Activated naive CD4-positive, alpha-beta T cell treated with anti-CD3 and anti-CD28 coated beads, Interleukin-2, amount 10 ng/mL, durations not matched to agents 7 days and 5 days (primary cell): ENCODE measurements at regions not wholly inside any gene's neighbourhood (a gene's known extent, or its start where the extent isn't known, plus 50 kb on each side); places are given as distances from the start of the nearest gene placed in this dataset.

Source experiments
- CTCF ChIA-PET: fragments of 350-600 bp; sonication (Branson Sonifier 250); formaldehyde crosslinking; loops from one replicate; lab custom pipeline; 2021; ENCODE audit warnings: antibody characterized with exemption; lab: Charles Lee
- DNase-seq: peaks from one replicate; pipeline ENCODE4 v3.0.0-alpha.2; 2020
- H3K27ac Mint-ChIP-seq: one replicate; pipeline ENCODE4 v1.8.0; 2021; ENCODE audit warnings: mild to moderate bottlenecking, moderate library complexity, mixed read lengths
- H3K27me3 Mint-ChIP-seq: one replicate; pipeline ENCODE4 v1.8.0; 2021; ENCODE audit warnings: mild to moderate bottlenecking, mixed read lengths
- H3K36me3 Mint-ChIP-seq: one replicate; pipeline ENCODE4 v1.8.0; 2021; ENCODE audit warnings: mixed read lengths
- H3K4me1 Mint-ChIP-seq: one replicate; pipeline ENCODE4 v1.8.0; 2021; ENCODE audit warnings: mixed read lengths
- H3K4me3 Mint-ChIP-seq: one replicate; pipeline ENCODE4 v1.8.0; 2021; ENCODE audit warnings: mild to moderate bottlenecking, moderate library complexity, mixed read lengths
- H3K9me3 Mint-ChIP-seq: one replicate; pipeline ENCODE4 v1.8.0; 2021; ENCODE audit warnings: mixed read lengths

DNA sequence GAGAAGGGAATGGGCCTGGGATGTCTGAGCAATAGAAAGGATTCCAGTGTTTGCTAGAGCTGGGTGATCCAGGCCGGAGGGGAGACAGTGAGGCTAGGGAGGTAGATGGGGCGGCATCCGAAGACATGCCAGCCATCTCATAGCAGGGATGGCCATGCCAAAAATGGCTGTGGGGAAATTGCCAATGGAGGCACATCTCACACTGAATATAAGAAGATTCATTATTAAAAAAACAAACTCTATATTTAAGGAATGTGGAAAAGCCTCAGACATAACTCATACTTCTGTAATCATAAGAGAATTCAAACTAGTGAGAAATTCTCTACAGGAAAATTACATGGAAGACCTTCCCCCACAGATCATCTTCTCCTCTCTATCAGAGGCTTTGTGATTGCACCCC, 289.2 kb downstream of the FGF9 start:
- Mint-ChIP-seq H3K4me3 (no peak overlapping the region), H3K27me3 (no peaks in the 10 kb centered on the region), H3K36me3 (no peaks in the 10 kb centered on the region), H3K4me1 (no peaks in the 10 kb centered on the region), H3K9me3 (peaks cover 12% of the 10 kb centered on the region), H3K27ac (no peak overlapping the region)
- DNase-seq = no peak
- CTCF ChIA-PET = no interaction called here

- DNase-seq = no peak
- H3K36me3 Mint-ChIP-seq = no peaks in the 10 kb centered on the region
- H3K9me3 Mint-ChIP-seq = peaks cover 5% of the 10 kb centered on the region
- no peak overlapping the region for H3K4me3 Mint-ChIP-seq
- no peaks in the 10 kb centered on the region for H3K27me3 Mint-ChIP-seq
- no peak overlapping the region for H3K27ac Mint-ChIP-seq
- H3K4me1 Mint-ChIP-seq = no peaks in the 10 kb centered on the region
- CTCF ChIA-PET = no interaction called here
Observed at GRCh38 chr13:21964686-21965085, 293.8 kb downstream of the FGF9 start.

- Mint-ChIP-seq H3K27me3 (no peaks in the 10 kb centered on the region), H3K36me3 (no peaks in the 10 kb centered on the region), H3K9me3 (peaks cover 3% of the 10 kb centered on the region), H3K27ac (no peak overlapping the region), H3K4me1 (no peaks in the 10 kb centered on the region), H3K4me3 (no peak overlapping the region)
- no peak for DNase-seq
- CTCF ChIA-PET = no interaction called here
Observed at GRCh38 chr13:21965095-21965494, 294.2 kb downstream of the FGF9 start.

DNA sequence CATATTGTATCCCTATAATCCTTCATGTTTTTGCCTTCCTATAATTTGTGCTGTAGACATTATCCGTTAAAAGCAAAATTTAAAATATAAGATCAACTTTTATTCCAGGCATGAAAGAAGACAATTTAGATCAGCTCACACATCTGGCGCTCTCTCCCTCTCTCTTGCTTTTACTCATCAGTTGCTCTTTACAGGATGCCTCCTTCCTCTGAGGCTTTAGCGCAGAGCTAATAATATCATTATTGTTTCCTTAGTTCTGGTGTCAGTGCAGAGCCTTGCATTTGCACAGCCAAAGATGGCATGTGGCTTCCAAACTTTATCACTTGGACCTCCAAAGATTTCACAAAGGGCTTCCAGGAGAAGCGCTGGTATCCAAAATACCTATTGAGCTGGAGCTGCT, 295.1 kb downstream of the FGF9 start:
- DNase-seq = no peak
- no peaks in the 10 kb centered on the region for H3K4me1 Mint-ChIP-seq

DNA sequence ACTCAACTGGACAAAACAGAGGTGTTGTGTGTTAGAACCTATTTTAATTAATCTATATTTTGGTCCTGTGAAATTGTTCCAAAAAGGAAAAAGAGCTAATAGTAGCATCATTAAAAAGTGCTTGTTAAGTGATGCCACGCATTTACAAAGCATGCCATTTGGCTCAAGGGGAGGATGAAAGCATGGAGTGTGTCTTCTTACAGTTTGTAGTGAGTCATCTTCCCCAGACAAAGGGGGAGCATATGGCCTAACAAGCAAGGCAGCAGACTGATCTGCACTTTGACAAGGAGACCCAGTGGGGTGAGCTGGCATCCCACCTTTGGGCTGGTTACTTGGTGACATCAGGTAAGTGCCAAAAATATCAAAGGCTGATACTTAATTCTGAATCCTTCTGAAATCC, 297.0 kb downstream of the FGF9 start:
- Mint-ChIP-seq H3K36me3 (no peaks in the 10 kb centered on the region), H3K4me3 (no peak overlapping the region), H3K27me3 (no peaks in the 10 kb centered on the region), H3K9me3 (no peaks in the 10 kb centered on the region), H3K4me1 (no peaks in the 10 kb centered on the region), H3K27ac (no peak overlapping the region)
- DNase-seq = no peak
- CTCF ChIA-PET = no interaction called here

More for the DNA sequence above, 295.1 kb downstream of the FGF9 start:
- no peaks in the 10 kb centered on the region for H3K36me3 Mint-ChIP-seq
- H3K27me3 Mint-ChIP-seq = no peaks in the 10 kb centered on the region
- H3K4me3 Mint-ChIP-seq = no peak overlapping the region
- peaks cover 3% of the 10 kb centered on the region for H3K9me3 Mint-ChIP-seq
- no peak overlapping the region for H3K27ac Mint-ChIP-seq
- CTCF ChIA-PET = no interaction called here

DNA sequence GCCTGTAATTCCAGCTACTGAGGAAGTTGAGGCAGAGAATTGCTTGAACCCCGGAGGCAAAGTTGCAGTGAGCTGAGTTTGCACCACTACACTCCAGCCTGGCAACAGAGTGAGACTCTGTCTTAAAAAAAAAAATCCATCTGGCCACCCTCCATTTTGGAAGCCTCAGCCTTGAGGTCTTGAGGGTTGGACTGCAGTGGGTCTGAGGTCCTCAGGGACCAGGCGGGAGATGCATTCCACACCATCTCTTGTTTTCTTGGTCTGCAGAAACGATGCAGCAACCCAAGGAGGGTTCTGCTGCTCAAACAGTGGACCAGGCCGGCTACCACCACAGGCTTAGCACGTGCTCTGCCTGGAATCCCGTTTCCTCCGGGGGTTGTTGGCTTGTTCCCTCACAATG, 299.3 kb downstream of the FGF9 start:
- Mint-ChIP-seq H3K27ac (no peak overlapping the region), H3K27me3 (no peaks in the 10 kb centered on the region), H3K4me3 (no peak overlapping the region), H3K36me3 (no peaks in the 10 kb centered on the region), H3K9me3 (no peaks in the 10 kb centered on the region), H3K4me1 (no peaks in the 10 kb centered on the region)
- DNase-seq = no peak
- CTCF ChIA-PET = no interaction called here

- Mint-ChIP-seq H3K36me3 (no peaks in the 10 kb centered on the region), H3K27me3 (no peaks in the 10 kb centered on the region), H3K4me1 (no peaks in the 10 kb centered on the region), H3K4me3 (no peak overlapping the region), H3K27ac (no peak overlapping the region), H3K9me3 (no peaks in the 10 kb centered on the region)
- no peak for DNase-seq
- CTCF ChIA-PET = no interaction called here
Observed at GRCh38 chr13:21970918-21971317, 300.0 kb downstream of the FGF9 start.

- Mint-ChIP-seq H3K4me1 (no peaks in the 10 kb centered on the region), H3K9me3 (no peaks in the 10 kb centered on the region), H3K27me3 (no peaks in the 10 kb centered on the region), H3K36me3 (no peaks in the 10 kb centered on the region), H3K27ac (no peak overlapping the region), H3K4me3 (no peak overlapping the region)
- CTCF ChIA-PET = no interaction called here
- no peak for DNase-seq
Observed at GRCh38 chr13:21971662-21972621, 301.1 kb downstream of the FGF9 start.

DNA sequence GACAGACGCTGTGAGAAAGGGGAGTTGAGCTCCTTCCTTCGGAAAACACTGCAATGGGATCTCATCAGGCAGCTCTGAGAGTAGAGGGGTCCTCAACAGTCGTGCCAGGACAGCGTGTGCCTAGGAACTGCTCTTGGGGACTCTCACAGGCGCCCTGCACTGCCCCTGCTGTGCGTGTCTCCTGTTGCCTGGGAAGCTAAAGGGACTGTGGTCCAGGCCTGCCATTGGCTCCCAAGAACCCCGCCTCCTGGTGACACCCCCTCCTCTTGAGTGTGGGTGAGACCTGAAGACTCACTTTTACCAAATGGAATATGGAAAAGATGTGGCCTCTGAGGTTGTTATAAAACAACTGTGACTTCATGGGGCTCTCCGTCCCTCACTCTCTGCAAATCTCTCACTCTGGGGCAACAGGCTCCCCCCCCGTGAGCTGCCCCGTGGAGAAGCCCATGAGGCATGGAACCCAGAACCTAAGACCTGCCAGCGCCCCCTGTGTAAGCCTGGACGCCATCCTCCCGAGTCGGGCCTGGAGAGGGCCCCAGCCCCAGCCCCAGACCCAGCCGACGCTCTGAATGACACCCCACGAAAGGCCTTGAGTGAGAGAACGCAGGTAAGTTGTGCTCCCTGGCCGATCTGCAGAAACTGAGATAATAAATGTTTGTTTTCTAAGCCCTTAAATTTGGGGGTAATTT, 302.7 kb downstream of the FGF9 start:
- no peak for DNase-seq
- CTCF ChIA-PET = no interaction called here
- no peaks in the 10 kb centered on the region for H3K4me1 Mint-ChIP-seq
- H3K9me3 Mint-ChIP-seq = no peaks in the 10 kb centered on the region
- H3K27ac Mint-ChIP-seq = no peak overlapping the region
- H3K36me3 Mint-ChIP-seq = no peaks in the 10 kb centered on the region
- no peaks in the 10 kb centered on the region for H3K27me3 Mint-ChIP-seq
- no peak overlapping the region for H3K4me3 Mint-ChIP-seq

GRCh38 chr13:21974741-21975140, 303.9 kb downstream of the FGF9 start:
- no peaks in the 10 kb centered on the region for H3K27me3 Mint-ChIP-seq
- no peaks in the 10 kb centered on the region for H3K4me1 Mint-ChIP-seq
- H3K4me3 Mint-ChIP-seq = no peak overlapping the region
- H3K9me3 Mint-ChIP-seq = no peaks in the 10 kb centered on the region
- H3K36me3 Mint-ChIP-seq = no peaks in the 10 kb centered on the region
- no peak overlapping the region for H3K27ac Mint-ChIP-seq
- no peak for DNase-seq
- CTCF ChIA-PET = no interaction called here

DNA sequence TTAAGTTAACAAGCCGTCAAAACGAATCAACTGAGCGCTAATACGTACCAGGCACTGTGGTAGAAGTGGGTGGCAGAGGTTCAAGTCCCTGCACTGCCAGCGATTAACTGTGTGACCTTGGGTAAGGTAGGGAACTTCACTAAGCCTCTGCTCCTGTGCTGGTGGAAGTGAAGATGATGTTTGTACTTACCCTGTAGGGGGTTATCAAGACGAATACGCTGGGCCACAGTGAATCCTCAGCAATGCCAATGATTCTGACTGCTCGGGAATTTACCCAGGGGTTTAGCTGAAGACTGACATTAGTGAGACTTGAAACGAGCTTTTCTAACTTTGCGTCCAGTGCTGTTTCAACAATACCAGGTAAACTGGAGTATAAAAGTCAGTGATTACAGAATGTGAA, 305.3 kb downstream of the FGF9 start:
- Mint-ChIP-seq H3K27me3 (no peaks in the 10 kb centered on the region), H3K27ac (no peak overlapping the region), H3K4me1 (no peaks in the 10 kb centered on the region), H3K9me3 (no peaks in the 10 kb centered on the region), H3K4me3 (no peak overlapping the region), H3K36me3 (no peaks in the 10 kb centered on the region)
- no peak for DNase-seq
- CTCF ChIA-PET = no interaction called here

DNA sequence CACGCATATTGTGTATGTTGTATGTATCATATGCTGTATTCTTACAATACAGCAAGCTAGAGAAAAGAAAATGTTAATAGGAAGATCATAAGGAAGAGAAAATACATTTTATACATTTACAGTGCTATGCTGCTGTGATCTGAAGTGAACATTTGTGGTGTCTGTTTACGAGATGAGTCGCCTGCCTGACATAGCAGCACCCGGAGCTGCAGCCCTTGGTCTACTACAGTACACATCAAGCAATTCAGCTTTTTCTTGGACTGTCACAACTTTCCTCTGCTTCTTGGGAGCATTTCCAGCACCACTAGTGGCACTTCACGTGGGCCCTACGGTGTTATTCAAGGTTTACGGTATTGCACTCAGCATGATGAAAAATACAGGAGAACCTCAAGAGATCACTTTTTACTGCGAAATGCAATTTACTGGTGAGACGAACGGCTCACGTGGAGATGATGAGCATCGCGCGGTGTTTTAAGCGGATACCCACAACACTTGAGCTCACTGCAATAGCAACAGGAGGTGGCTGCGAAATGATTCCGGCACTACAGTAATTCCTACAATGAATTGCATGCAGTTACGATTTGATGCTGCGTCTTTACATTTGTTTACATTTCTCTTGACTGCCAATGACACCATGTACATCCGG, 308.4 kb downstream of the FGF9 start:
- Mint-ChIP-seq H3K4me1 (no peaks in the 10 kb centered on the region), H3K27me3 (no peaks in the 10 kb centered on the region), H3K9me3 (no peaks in the 10 kb centered on the region), H3K4me3 (no peak overlapping the region), H3K27ac (no peak overlapping the region), H3K36me3 (no peaks in the 10 kb centered on the region)
- CTCF ChIA-PET = interaction anchor here (0.6 kb wide), 1 partner anchor 19 kb away, joined by 3 read pairs; no protein-coding TSS in a partner anchor
- no peak for DNase-seq

- H3K36me3 Mint-ChIP-seq = no peaks in the 10 kb centered on the region
- H3K4me3 Mint-ChIP-seq = no peak overlapping the region
- CTCF ChIA-PET = no interaction called here
- H3K9me3 Mint-ChIP-seq = no peaks in the 10 kb centered on the region
- no peaks in the 10 kb centered on the region for H3K4me1 Mint-ChIP-seq
- H3K27me3 Mint-ChIP-seq = no peaks in the 10 kb centered on the region
- no peak for DNase-seq
- H3K27ac Mint-ChIP-seq = no peak overlapping the region
Observed at GRCh38 chr13:21980049-21980448, 309.2 kb downstream of the FGF9 start.

DNA sequence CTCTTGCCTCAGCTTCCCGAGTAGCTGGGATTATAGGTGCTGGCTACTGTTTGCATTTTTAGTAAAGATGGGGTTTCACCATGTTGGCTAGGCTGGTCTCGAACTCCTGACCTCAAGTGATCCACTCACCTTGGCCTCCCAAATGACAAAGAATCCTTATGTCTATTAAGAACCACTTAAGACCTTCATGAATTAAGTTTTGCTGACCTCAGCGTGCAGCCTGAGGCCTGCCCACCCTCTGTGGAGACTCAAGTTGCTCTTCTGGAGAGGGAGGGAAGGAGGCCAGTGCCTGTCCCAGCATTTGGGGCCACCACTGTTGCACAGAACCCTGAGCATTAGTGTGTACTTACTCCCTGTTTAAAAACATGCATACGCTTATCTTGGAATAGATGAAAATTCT, 313.3 kb downstream of the FGF9 start:
- CTCF ChIA-PET = no interaction called here

More for the DNA sequence above, 313.3 kb downstream of the FGF9 start:
- DNase-seq = no peak
- Mint-ChIP-seq H3K4me1 (no peaks in the 10 kb centered on the region), H3K36me3 (no peaks in the 10 kb centered on the region), H3K9me3 (no peaks in the 10 kb centered on the region), H3K4me3 (no peak overlapping the region), H3K27me3 (no peaks in the 10 kb centered on the region), H3K27ac (no peak overlapping the region)
